GM23338 (cell line): ENCODE measurements at regions not wholly inside any gene's neighbourhood (a gene's known extent, or its start where the extent isn't known, plus 50 kb on each side); places are given as distances from the start of the nearest gene placed in this dataset.

Experiments
- ATAC-seq: fragments of 200-7000 bp; cut with Tn5 transposase; 3 replicates; pipeline ENCODE4 v1.9.1; 2020
- DNase-seq: peaks from one replicate; pipeline ENCODE4 v3.0.0-alpha.2; 2015; ENCODE audit warnings: low spot score
- H2AFZ ChIP-seq: fragments of 200-600 bp; sonication (generic); 2 replicates; pipeline ENCODE4 v1.8.0; 2016; ENCODE audit warnings: antibody characterized with exemption, mild to moderate bottlenecking, moderate library complexity
- H3F3A ChIP-seq: fragments of 200-600 bp; sonication (generic); replicated peaks from 2 replicates; pipeline ENCODE4 v1.8.0; 2017; ENCODE audit warnings: antibody characterized with exemption, mixed run types, low read depth
- H3K27ac ChIP-seq: fragments of 200-600 bp; sonication (generic); 2 replicates; pipeline ENCODE4 v1.6.1; 2016; ENCODE audit warnings: low read depth
- H3K27me3 ChIP-seq: fragments of 200-600 bp; sonication (generic); 2 replicates; pipeline ENCODE4 v1.8.0; 2016; ENCODE audit warnings: mild to moderate bottlenecking, mixed run types, moderate library complexity; ENCODE audit not compliant: insufficient read depth
- H3K36me3 ChIP-seq: fragments of 200-600 bp; sonication (generic); 2 replicates; pipeline ENCODE4 v1.8.0; 2016; ENCODE audit warnings: mild to moderate bottlenecking; ENCODE audit not compliant: insufficient read depth
- H3K4me1 ChIP-seq: fragments of 200-600 bp; sonication (generic); 2 replicates; pipeline ENCODE4 v1.8.0; 2016; ENCODE audit warnings: mild to moderate bottlenecking, moderate library complexity; ENCODE audit not compliant: insufficient read depth
- H3K4me2 ChIP-seq: fragments of 200-600 bp; sonication (generic); 2 replicates; pipeline ENCODE4 v1.7.1; 2017; ENCODE audit warnings: mixed run types
- H3K4me3 ChIP-seq: fragments of 200-600 bp; sonication (generic); 2 replicates; pipeline ENCODE4 v1.6.1; 2016; ENCODE audit warnings: mixed run types
- H3K79me2 ChIP-seq: fragments of 200-600 bp; sonication (generic); replicated peaks from 2 replicates; pipeline ENCODE4 v1.8.0; 2017; ENCODE audit warnings: mild to moderate bottlenecking; ENCODE audit not compliant: insufficient read depth
- H3K9me2 ChIP-seq: fragments of 200-600 bp; sonication (generic); 2 replicates; pipeline ENCODE4 v1.8.0; 2017; ENCODE audit not compliant: insufficient read depth
- H4K20me1 ChIP-seq: fragments of 200-600 bp; sonication (generic); replicated peaks from 2 replicates; pipeline ENCODE4 v1.8.0; 2017; ENCODE audit warnings: mild to moderate bottlenecking; ENCODE audit not compliant: insufficient read depth
- H3K27ac Mint-ChIP-seq: 2 replicates; pipeline ENCODE4 v1.8.0; 2020; ENCODE audit warnings: inconsistent platforms, mild to moderate bottlenecking, moderate library complexity, mixed read lengths
- H3K27me3 Mint-ChIP-seq: 3 replicates; pipeline ENCODE4 v1.8.0; 2022; ENCODE audit warnings: low read depth, mild to moderate bottlenecking, moderate library complexity, mixed read lengths, inconsistent platforms; ENCODE audit not compliant: insufficient read depth, poor library complexity
- H3K36me3 Mint-ChIP-seq: 3 replicates; pipeline ENCODE4 v1.8.0; 2021; ENCODE audit warnings: low read depth, mild to moderate bottlenecking, inconsistent platforms, moderate library complexity, mixed read lengths
- H3K4me1 Mint-ChIP-seq: 3 replicates; pipeline ENCODE4 v1.8.0; 2020; ENCODE audit warnings: mild to moderate bottlenecking, inconsistent platforms, mixed read lengths
- H3K4me3 Mint-ChIP-seq: 3 replicates; pipeline ENCODE4 v1.8.0; 2021; ENCODE audit warnings: moderate library complexity, mild to moderate bottlenecking, inconsistent platforms, mixed read lengths
- H3K9me3 Mint-ChIP-seq: 3 replicates; pipeline ENCODE4 v1.8.0; 2020; ENCODE audit warnings: moderate library complexity, mild to moderate bottlenecking, inconsistent platforms, mixed read lengths
- CTCF ChIP-seq, 2 experiments: fragments of 200-600 bp in 1 of 2; sonication (generic) in 1 of 2; conservative IDR thresholded peaks; 2 replicates each; pipeline versions ENCODE4 v1.5.1 to v1.6.1; 2016 to 2017; ENCODE audit warnings: antibody characterized with exemption in 2 of 2, low read depth in 2 of 2, mild to moderate bottlenecking in 2 of 2, moderate library complexity in 1 of 2
- EZH2 ChIP-seq: fragments of 200-600 bp; sonication (generic); IDR thresholded peaks from one replicate; pipeline ENCODE4 v1.8.0; 2017; ENCODE audit warnings: antibody characterized with exemption, mild to moderate bottlenecking, low read depth; ENCODE audit not compliant: unreplicated experiment
- EZH2phosphoT487 ChIP-seq: fragments of 200-600 bp; sonication (generic); IDR thresholded peaks from one replicate; pipeline ENCODE4 v1.8.1; 2018; ENCODE audit warnings: antibody characterized with exemption; ENCODE audit not compliant: unreplicated experiment
- NANOG ChIP-seq: IDR thresholded peaks from 2 replicates; pipeline ENCODE4 v1.6.1; 2016; ENCODE audit warnings: antibody characterized with exemption, borderline replicate concordance
- POLR2AphosphoS5 ChIP-seq: IDR thresholded peaks from 2 replicates; pipeline ENCODE4 v1.6.1; 2016; ENCODE audit warnings: antibody characterized with exemption, low read depth
- STAT1 ChIP-seq: IDR thresholded peaks from one replicate; pipeline ENCODE4 v1.6.1; 2016; ENCODE audit warnings: antibody characterized with exemption; ENCODE audit not compliant: unreplicated experiment
- ZNF114 ChIP-seq: fragments of 250-450 bp; sonication (Bioruptor Pico); IDR thresholded peaks from 2 replicates; pipeline ENCODE4 v1.5.0; 2020; ENCODE audit warnings: mild to moderate bottlenecking, moderate library complexity
- TF ChIP-seq, protein P1 (sequence below): IDR thresholded peaks from 2 replicates; pipeline ENCODE4 v1.6.1; 2016; ENCODE audit warnings: antibody characterized with exemption
- TF ChIP-seq, protein P2 (sequence below): fragments of 250-450 bp; sonication (Bioruptor Pico); IDR thresholded peaks from 2 replicates; pipeline ENCODE4 v1.5.0; 2020; ENCODE audit warnings: mild to moderate bottlenecking, moderate library complexity

DNA sequence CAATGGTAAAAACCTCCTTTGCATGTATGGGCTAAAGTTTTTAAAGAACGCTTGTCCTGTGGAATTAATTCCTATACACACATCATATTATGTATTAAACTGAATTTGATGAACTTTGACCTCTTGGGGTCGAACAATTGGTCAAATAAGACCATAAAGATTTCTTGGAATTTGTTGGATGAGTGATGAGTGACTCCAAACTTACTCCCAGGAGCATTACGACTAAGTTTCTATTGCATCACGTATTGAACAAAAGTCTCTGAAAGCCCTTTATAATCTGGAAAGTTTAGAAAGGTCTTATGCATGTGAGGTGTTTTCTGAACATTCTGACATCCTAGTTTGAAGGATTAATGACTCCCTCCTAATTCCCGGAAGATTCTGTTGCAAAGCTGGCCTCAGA is 126.9 kb upstream of the BMP5 start:
- Histone ChIP-seq H3K36me3 (no peaks in the 10 kb centered on the region), H3K4me1 (no peaks in the 10 kb centered on the region), H3K79me2 (no peaks in the 10 kb centered on the region), H3K4me2 (no peak overlapping the region), H3K27ac (no peak overlapping the region), H3F3A (no peaks in the 10 kb centered on the region), H2AFZ (no peak overlapping the region), H4K20me1 (no peaks in the 10 kb centered on the region), H3K27me3 (no peaks in the 10 kb centered on the region), H3K4me3 (no peak overlapping the region), H3K9me2 (no peaks in the 10 kb centered on the region)
- no peak overlapping the region for H3K27ac Mint-ChIP-seq
- H3K36me3 Mint-ChIP-seq: no peaks in the 10 kb centered on the region
- DNase-seq (no peak), ATAC-seq (no peak)
- H3K4me3 Mint-ChIP-seq: no peak overlapping the region
- no peak for TF ChIP-seq ZNF114 (CRISPR knock-in tag)
- no peak for TF ChIP-seq POLR2AphosphoS5
- TF ChIP-seq EZH2: no peak
- TF ChIP-seq EZH2phosphoT487: no peak
- TF ChIP-seq, protein P1, sequence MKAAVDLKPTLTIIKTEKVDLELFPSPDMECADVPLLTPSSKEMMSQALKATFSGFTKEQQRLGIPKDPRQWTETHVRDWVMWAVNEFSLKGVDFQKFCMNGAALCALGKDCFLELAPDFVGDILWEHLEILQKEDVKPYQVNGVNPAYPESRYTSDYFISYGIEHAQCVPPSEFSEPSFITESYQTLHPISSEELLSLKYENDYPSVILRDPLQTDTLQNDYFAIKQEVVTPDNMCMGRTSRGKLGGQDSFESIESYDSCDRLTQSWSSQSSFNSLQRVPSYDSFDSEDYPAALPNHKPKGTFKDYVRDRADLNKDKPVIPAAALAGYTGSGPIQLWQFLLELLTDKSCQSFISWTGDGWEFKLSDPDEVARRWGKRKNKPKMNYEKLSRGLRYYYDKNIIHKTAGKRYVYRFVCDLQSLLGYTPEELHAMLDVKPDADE: no peak
- TF ChIP-seq NANOG: no peak
- TF ChIP-seq CTCF (conservative IDR thresholded peaks at IDR 0.05; ENCODE audit: low read depth in 2 of 2): no peak
- no peak for TF ChIP-seq STAT1
- TF ChIP-seq, protein P2, sequence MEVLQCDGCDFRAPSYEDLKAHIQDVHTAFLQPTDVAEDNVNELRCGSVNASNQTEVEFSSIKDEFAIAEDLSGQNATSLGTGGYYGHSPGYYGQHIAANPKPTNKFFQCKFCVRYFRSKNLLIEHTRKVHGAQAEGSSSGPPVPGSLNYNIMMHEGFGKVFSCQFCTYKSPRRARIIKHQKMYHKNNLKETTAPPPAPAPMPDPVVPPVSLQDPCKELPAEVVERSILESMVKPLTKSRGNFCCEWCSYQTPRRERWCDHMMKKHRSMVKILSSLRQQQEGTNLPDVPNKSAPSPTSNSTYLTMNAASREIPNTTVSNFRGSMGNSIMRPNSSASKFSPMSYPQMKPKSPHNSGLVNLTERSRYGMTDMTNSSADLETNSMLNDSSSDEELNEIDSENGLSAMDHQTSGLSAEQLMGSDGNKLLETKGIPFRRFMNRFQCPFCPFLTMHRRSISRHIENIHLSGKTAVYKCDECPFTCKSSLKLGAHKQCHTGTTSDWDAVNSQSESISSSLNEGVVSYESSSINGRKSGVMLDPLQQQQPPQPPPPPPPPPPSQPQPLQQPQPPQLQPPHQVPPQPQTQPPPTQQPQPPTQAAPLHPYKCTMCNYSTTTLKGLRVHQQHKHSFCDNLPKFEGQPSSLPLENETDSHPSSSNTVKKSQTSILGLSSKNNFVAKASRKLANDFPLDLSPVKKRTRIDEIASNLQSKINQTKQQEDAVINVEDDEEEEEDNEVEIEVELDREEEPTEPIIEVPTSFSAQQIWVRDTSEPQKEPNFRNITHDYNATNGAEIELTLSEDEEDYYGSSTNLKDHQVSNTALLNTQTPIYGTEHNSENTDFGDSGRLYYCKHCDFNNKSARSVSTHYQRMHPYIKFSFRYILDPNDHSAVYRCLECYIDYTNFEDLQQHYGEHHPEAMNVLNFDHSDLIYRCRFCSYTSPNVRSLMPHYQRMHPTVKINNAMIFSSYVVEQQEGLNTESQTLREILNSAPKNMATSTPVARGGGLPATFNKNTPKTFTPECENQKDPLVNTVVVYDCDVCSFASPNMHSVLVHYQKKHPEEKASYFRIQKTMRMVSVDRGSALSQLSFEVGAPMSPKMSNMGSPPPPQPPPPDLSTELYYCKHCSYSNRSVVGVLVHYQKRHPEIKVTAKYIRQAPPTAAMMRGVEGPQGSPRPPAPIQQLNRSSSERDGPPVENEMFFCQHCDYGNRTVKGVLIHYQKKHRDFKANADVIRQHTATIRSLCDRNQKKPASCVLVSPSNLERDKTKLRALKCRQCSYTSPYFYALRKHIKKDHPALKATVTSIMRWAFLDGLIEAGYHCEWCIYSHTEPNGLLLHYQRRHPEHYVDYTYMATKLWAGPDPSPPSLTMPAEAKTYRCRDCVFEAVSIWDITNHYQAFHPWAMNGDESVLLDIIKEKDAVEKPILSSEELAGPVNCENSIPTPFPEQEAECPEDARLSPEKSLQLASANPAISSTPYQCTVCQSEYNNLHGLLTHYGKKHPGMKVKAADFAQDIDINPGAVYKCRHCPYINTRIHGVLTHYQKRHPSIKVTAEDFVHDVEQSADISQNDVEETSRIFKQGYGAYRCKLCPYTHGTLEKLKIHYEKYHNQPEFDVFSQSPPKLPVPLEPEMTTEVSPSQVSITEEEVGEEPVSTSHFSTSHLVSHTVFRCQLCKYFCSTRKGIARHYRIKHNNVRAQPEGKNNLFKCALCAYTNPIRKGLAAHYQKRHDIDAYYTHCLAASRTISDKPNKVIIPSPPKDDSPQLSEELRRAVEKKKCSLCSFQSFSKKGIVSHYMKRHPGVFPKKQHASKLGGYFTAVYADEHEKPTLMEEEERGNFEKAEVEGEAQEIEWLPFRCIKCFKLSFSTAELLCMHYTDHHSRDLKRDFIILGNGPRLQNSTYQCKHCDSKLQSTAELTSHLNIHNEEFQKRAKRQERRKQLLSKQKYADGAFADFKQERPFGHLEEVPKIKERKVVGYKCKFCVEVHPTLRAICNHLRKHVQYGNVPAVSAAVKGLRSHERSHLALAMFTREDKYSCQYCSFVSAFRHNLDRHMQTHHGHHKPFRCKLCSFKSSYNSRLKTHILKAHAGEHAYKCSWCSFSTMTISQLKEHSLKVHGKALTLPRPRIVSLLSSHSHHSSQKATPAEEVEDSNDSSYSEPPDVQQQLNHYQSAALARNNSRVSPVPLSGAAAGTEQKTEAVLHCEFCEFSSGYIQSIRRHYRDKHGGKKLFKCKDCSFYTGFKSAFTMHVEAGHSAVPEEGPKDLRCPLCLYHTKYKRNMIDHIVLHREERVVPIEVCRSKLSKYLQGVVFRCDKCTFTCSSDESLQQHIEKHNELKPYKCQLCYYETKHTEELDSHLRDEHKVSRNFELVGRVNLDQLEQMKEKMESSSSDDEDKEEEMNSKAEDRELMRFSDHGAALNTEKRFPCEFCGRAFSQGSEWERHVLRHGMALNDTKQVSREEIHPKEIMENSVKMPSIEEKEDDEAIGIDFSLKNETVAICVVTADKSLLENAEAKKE (CRISPR knock-in tag): no peak
- peaks cover 3% of the 10 kb centered on the region for H3K27me3 Mint-ChIP-seq
- no peaks in the 10 kb centered on the region; the same call in 2 of the 3 replicates for H3K4me1 Mint-ChIP-seq
- no peaks in the 10 kb centered on the region for H3K9me3 Mint-ChIP-seq
